ENCODE measurements at regions not wholly inside any gene's neighbourhood (a gene's known extent, or its start where the extent isn't known, plus 50 kb on each side); places are given as distances from the start of the nearest gene placed in this dataset.

GRCh38 chr11:47918370-47918690 lies 62.0 kb upstream of the PTPRJ start:
- no peak for TF ChIP-seq CTCF (IDR thresholded peaks at IDR 0.05)
- TF ChIP-seq POLR2AphosphoS5 (IDR thresholded peaks at IDR 0.05; ENCODE audit: low read depth, low read length) = no peak
